RWPE1 (cell line): ENCODE measurements at regions not wholly inside any gene's neighbourhood (a gene's known extent, or its start where the extent isn't known, plus 50 kb on each side); places are given as distances from the start of the nearest gene placed in this dataset.

ENCODE experiments used
- CTCF ChIA-PET: fragments of 350-600 bp; sonication (Branson Sonifier 250); formaldehyde crosslinking; extraction: SDS; loops from one replicate; lab custom pipeline; 2021; lab: Yijun Ruan, JAX
- POLR2A ChIA-PET: fragments of 400-600 bp; formaldehyde crosslinking; extraction: SDS; loops from one replicate; lab custom pipeline; 2020; ENCODE audit warnings: antibody characterized with exemption; ENCODE audit not compliant: low non-redundant PET; lab: Yijun Ruan, JAX
- DNase-seq: peaks from one replicate; pipeline ENCODE4 v3.0.0; 2012; ENCODE audit warnings: low spot score
- H3K27ac ChIP-seq: fragments of 450-650 bp; 2 replicates; pipeline ENCODE4 v1.5.1; 2017
- CTCF ChIP-seq: fragments of 450-650 bp; conservative IDR thresholded peaks from 2 replicates; pipeline ENCODE4 v1.5.1; 2017; ENCODE audit warnings: low read depth, mild to moderate bottlenecking

- no peak for TF ChIP-seq CTCF
- DNase-seq: no peak
- POLR2A ChIA-PET: no interaction called here
- H3K27ac ChIP-seq: no peak overlapping the region
- CTCF ChIA-PET: interaction anchor here (1.0 kb wide), 1 partner anchor 16 kb away, joined by 3 read pairs; no protein-coding TSS in a partner anchor
These were observed 63.0 kb downstream of the INSIG1 start for GRCh38 chr7:155360495-155361345.

GRCh38 chr7:155361346-155361680, 63.6 kb downstream of the INSIG1 start:
- CTCF ChIA-PET: no interaction called here

GRCh38 chr7:155361947-155362346, 64.3 kb downstream of the INSIG1 start:
- no peak overlapping the region for H3K27ac ChIP-seq
- CTCF ChIA-PET: interaction anchor here (0.6 to 1.1 kb wide), 2 partner anchors 10 to 169 kb away, joined by 3 to 4 read pairs; no protein-coding TSS in a partner anchor
- TF ChIP-seq CTCF: no peak

More at GRCh38 chr7:155361346-155361680, 63.6 kb downstream of the INSIG1 start:
- POLR2A ChIA-PET: no interaction called here
- no peak for DNase-seq
- TF ChIP-seq CTCF: no peak
- H3K27ac ChIP-seq: no peak overlapping the region

GRCh38 chr7:155362380-155363145, 64.9 kb downstream of the INSIG1 start:
- TF ChIP-seq CTCF: no peak
- no peak overlapping the region for H3K27ac ChIP-seq
- no peak for DNase-seq
- ChIA-PET POLR2A (no interaction called here), CTCF (interaction anchor here (0.6 to 1.1 kb wide), 2 partner anchors 10 to 169 kb away, joined by 3 to 4 read pairs; no protein-coding TSS in a partner anchor)

More at GRCh38 chr7:155361947-155362346, 64.3 kb downstream of the INSIG1 start:
- no peak for DNase-seq
- POLR2A ChIA-PET: no interaction called here

GRCh38 chr7:155363146-155363539, 65.5 kb downstream of the INSIG1 start:
- CTCF ChIA-PET: interaction anchor here (0.6 to 1.1 kb wide), 3 partner anchors 9 to 950 kb away, joined by 3 to 4 read pairs (median 3); no protein-coding TSS in a partner anchor
- DNase-seq: no peak
- no peak overlapping the region for H3K27ac ChIP-seq
- TF ChIP-seq CTCF: no peak
- POLR2A ChIA-PET: no interaction called here
